DND-41 (cell line): ENCODE measurements at regions not wholly inside any gene's neighbourhood (a gene's known extent, or its start where the extent isn't known, plus 50 kb on each side); places are given as distances from the start of the nearest gene placed in this dataset.

Experiments
- ATAC-seq: fragments of 200-7000 bp; cut with Tn5 transposase; 3 replicates; pipeline ENCODE4 v1.9.1; 2021; ENCODE audit warnings: low read depth; ENCODE audit not compliant: insufficient read depth
- DNase-seq: peaks from one replicate; pipeline ENCODE4 v3.0.0-alpha.2; 2020
- H2AFZ ChIP-seq: 2 replicates; pipeline ENCODE4 v1.6.0; 2012; ENCODE audit warnings: low read depth, low read length
- H3K27ac ChIP-seq: 2 replicates; pipeline ENCODE4 v1.5.1; 2012; ENCODE audit warnings: low read length, inconsistent platforms
- H3K27me3 ChIP-seq: fragments of 200-600 bp; sonication (generic); 2 replicates; pipeline ENCODE4 v1.6.0; 2012; ENCODE audit warnings: low read length, mild to moderate bottlenecking, inconsistent platforms; ENCODE audit not compliant: insufficient read depth, poor library complexity
- H3K36me3 ChIP-seq: 2 replicates; pipeline ENCODE4 v1.5.1; 2012; ENCODE audit warnings: low read length, inconsistent platforms; ENCODE audit not compliant: insufficient read depth
- H3K4me1 ChIP-seq: 2 replicates; pipeline ENCODE4 v1.5.1; 2012; ENCODE audit warnings: mild to moderate bottlenecking, low read length; ENCODE audit not compliant: insufficient read depth
- H3K4me2 ChIP-seq: 2 replicates; pipeline ENCODE4 v1.6.0; 2012; ENCODE audit warnings: mild to moderate bottlenecking, moderate library complexity, low read length, inconsistent platforms; ENCODE audit not compliant: insufficient read depth
- H3K4me3 ChIP-seq, 2 experiments: fragments of 200-600 bp in 1 of 2; shearing (Covaris generic) in 1 of 2; 2 replicates each; pipeline ENCODE4 v1.5.1; 2012 to 2016; ENCODE audit warnings: inconsistent platforms in 2 of 2, low read length in 2 of 2, mild to moderate bottlenecking in 2 of 2, low read depth in 1 of 2, moderate library complexity in 1 of 2
- H3K79me2 ChIP-seq: 2 replicates; pipeline ENCODE4 v1.6.0; 2012; ENCODE audit warnings: low read length, inconsistent platforms; ENCODE audit not compliant: insufficient read depth
- H3K9ac ChIP-seq: 2 replicates; pipeline ENCODE4 v1.6.0; 2012; ENCODE audit warnings: low read depth, mild to moderate bottlenecking, inconsistent platforms, low read length, moderate library complexity
- H3K9me3 ChIP-seq: 2 replicates; pipeline ENCODE4 v1.5.1; 2012; ENCODE audit warnings: low read length, moderate library complexity, mild to moderate bottlenecking, inconsistent platforms; ENCODE audit not compliant: insufficient read depth, severe bottlenecking
- H4K20me1 ChIP-seq: 2 replicates; pipeline ENCODE4 v1.6.0; 2012; ENCODE audit warnings: low read length; ENCODE audit not compliant: insufficient read depth
- CTCF ChIP-seq: IDR thresholded peaks from 2 replicates; pipeline ENCODE4 v1.5.1; 2012; ENCODE audit warnings: borderline replicate concordance, low read length, moderate library complexity, mild to moderate bottlenecking; ENCODE audit not compliant: poor library complexity, severe bottlenecking; ENCODE audit errors: extremely low read depth
- EZH2 ChIP-seq: IDR thresholded peaks from 3 replicates; pipeline ENCODE4 v1.6.1; 2012; ENCODE audit warnings: borderline replicate concordance, low read depth, mild to moderate bottlenecking, moderate library complexity, low read length, inconsistent platforms; ENCODE audit not compliant: severe bottlenecking

GRCh38 chr2:52404866-52405265 is 1362.7 kb upstream of the CHAC2 start:
- H4K20me1 ChIP-seq, result no peaks in the 10 kb centered on the region
- no peak overlapping the region for H3K9ac ChIP-seq
- H3K4me3 ChIP-seq, result no peak overlapping the region
- DNase-seq, result no peak
- H3K9me3 ChIP-seq, result no peaks in the 10 kb centered on the region
- H3K4me1 ChIP-seq, result no peaks in the 10 kb centered on the region
- no peak for TF ChIP-seq CTCF
- no peak for TF ChIP-seq EZH2
- no peak overlapping the region for H2AFZ ChIP-seq
- no peak for ATAC-seq
- no peaks in the 10 kb centered on the region for H3K79me2 ChIP-seq
- no peaks in the 10 kb centered on the region for H3K36me3 ChIP-seq
- H3K27ac ChIP-seq, result no peak overlapping the region
- no peaks in the 10 kb centered on the region for H3K27me3 ChIP-seq
- no peak overlapping the region for H3K4me2 ChIP-seq

DNA sequence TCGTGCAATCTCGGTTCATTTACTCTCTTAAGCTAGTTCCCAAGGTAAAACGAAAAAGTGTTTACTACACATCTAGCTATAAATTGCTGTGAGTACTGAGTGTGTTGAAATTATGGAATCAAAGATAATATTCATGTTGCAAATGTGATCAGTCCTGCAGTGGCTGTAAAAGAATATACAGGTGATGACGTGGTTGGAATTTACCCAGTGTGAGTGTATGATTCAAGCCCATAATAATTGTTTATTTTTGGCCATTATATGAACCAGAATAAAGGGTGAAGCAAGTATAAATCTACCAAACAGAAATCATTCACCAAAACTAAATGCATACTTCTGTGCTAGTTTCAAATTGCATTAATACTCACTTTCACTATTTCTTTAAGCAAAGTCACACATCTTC is 1363.6 kb upstream of the CHAC2 start:
- Histone ChIP-seq H4K20me1 (no peaks in the 10 kb centered on the region), H3K27me3 (no peaks in the 10 kb centered on the region), H3K9ac (no peak overlapping the region), H3K27ac (no peak overlapping the region), H3K4me2 (no peak overlapping the region), H3K4me1 (no peaks in the 10 kb centered on the region), H3K9me3 (no peaks in the 10 kb centered on the region), H3K79me2 (no peaks in the 10 kb centered on the region), H3K36me3 (no peaks in the 10 kb centered on the region), H3K4me3 (no peak overlapping the region), H2AFZ (no peak overlapping the region)
- DNase-seq, result no peak
- TF ChIP-seq EZH2 (no peak), CTCF (no peak)
- ATAC-seq, result no peak

DNA sequence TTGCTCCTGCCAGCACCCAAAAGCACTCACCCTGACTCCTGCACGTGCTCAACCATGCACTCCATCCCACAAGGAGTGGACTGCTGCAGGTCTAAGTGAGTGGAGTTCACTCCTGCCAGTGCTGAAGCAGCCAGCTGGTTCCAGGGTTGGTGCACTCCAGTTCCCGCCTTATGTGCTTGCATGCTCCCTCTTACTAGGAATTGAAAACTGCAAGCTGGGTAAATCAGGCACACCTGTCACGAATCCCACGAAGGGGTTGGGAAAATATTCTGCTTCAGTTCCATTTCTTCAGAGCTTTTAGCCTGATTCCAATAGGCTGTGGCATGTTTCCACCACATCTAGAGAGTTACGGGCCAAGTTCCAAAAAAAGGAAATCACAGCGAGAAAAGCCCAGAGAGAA is 1365.5 kb upstream of the CHAC2 start:
- no peak overlapping the region for H3K27ac ChIP-seq
- no peak overlapping the region for H3K9ac ChIP-seq
- H4K20me1 ChIP-seq, result no peaks in the 10 kb centered on the region
- H3K4me3 ChIP-seq, result no peak overlapping the region
- H3K79me2 ChIP-seq, result no peaks in the 10 kb centered on the region
- H3K9me3 ChIP-seq, result no peaks in the 10 kb centered on the region
- H3K27me3 ChIP-seq, result no peaks in the 10 kb centered on the region
- H2AFZ ChIP-seq, result no peak overlapping the region
- no peaks in the 10 kb centered on the region for H3K36me3 ChIP-seq
- no peaks in the 10 kb centered on the region for H3K4me1 ChIP-seq
- ATAC-seq (no peak), DNase-seq (no peak)
- no peak for TF ChIP-seq EZH2
- no peak for TF ChIP-seq CTCF
- no peak overlapping the region for H3K4me2 ChIP-seq

DNA sequence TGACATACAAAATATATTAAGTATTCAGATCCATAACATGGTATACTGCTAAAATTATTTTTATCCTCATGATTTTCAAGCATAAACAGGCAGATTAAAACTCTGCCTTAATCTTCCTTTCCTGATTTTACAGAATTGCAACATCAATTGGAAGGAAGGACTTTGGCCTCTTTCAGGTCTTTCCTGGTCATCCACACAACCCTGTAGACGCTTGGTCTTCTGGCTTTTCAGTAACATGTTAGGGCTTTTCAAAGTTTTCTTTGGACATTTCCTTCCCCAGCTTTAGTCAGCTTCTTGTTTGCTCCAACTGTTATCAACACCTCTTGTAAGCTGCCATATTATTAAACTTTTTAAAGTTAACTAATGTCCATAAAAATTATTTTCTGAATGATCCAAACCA is 1364.9 kb upstream of the NRXN1 start:
- Histone ChIP-seq H3K9me3 (no peaks in the 10 kb centered on the region), H3K27ac (no peak overlapping the region), H3K79me2 (no peaks in the 10 kb centered on the region), H3K4me2 (no peak overlapping the region), H3K9ac (no peak overlapping the region), H3K4me3 (no peak overlapping the region), H2AFZ (no peak overlapping the region), H4K20me1 (no peaks in the 10 kb centered on the region), H3K4me1 (no peaks in the 10 kb centered on the region), H3K27me3 (no peaks in the 10 kb centered on the region), H3K36me3 (no peaks in the 10 kb centered on the region)
- TF ChIP-seq CTCF (no peak), EZH2 (no peak)
- DNase-seq (no peak), ATAC-seq (no peak)
